IMR-90 (cell line): ENCODE measurements at regions not wholly inside any gene's neighbourhood (a gene's known extent, or its start where the extent isn't known, plus 50 kb on each side); places are given as distances from the start of the nearest gene placed in this dataset.

ENCODE experiments used
- ATAC-seq: fragments of 200-7000 bp; cut with Tn5 transposase; 2 replicates; pipeline ENCODE4 v1.9.1; 2020; ENCODE audit warnings: low read depth, mild to moderate bottlenecking, moderate library complexity
- BruUV-seq: library from RNA; stranded (reverse); fragments of 400-500 nt; replicated peaks from 2 replicates; lab custom pipeline; 2021; lab: Mats Ljungman, UMichigan
- CTCF ChIA-PET: fragments of 300-600 bp; formaldehyde crosslinking; extraction: SDS; loops from one replicate; lab custom pipeline; 2021; ENCODE audit warnings: antibody characterized with exemption; lab: Yijun Ruan, JAX
- POLR2A ChIA-PET: fragments of 300-600 bp; sonication (Branson Sonifier 250); formaldehyde crosslinking; loops from one replicate; lab custom pipeline; 2022; ENCODE audit warnings: antibody characterized with exemption; ENCODE audit not compliant: unreplicated experiment; lab: Charles Lee
- DNase-seq: peaks from one replicate; pipeline ENCODE4 v3.0.0; 2013
- H2AFZ ChIP-seq: replicated peaks from 2 replicates; pipeline ENCODE3; 2013; ENCODE audit warnings: low read length, mild to moderate bottlenecking; ENCODE audit not compliant: poor library complexity
- H2AK5ac ChIP-seq: 2 replicates; pipeline ENCODE4 v1.6.1; 2013; ENCODE audit warnings: low read depth, low read length, inconsistent platforms
- H2AK9ac ChIP-seq: replicated peaks from 2 replicates; pipeline ENCODE3; 2013; ENCODE audit warnings: mild to moderate bottlenecking, low read depth, low read length, moderate library complexity; ENCODE audit not compliant: poor library complexity
- H2BK120ac ChIP-seq: 2 replicates; pipeline ENCODE4 v1.6.1; 2013; ENCODE audit warnings: low read depth, low read length, inconsistent platforms
- H2BK15ac ChIP-seq: 3 replicates; pipeline ENCODE4 v1.6.1; 2013; ENCODE audit warnings: low read depth, low read length, inconsistent platforms
- H2BK20ac ChIP-seq: 2 replicates; pipeline ENCODE4 v1.6.1; 2013; ENCODE audit warnings: low read depth, mild to moderate bottlenecking, inconsistent platforms, low read length, moderate library complexity
- H2BK5ac ChIP-seq: 2 replicates; pipeline ENCODE4 v1.6.1; 2013; ENCODE audit warnings: mild to moderate bottlenecking, low read depth, low read length, inconsistent platforms; ENCODE audit not compliant: poor library complexity, severe bottlenecking
- H3K14ac ChIP-seq: replicated peaks from 2 replicates; pipeline ENCODE4 v1.6.1; 2013; ENCODE audit warnings: low read depth, low read length, inconsistent platforms
- H3K18ac ChIP-seq: 2 replicates; pipeline ENCODE4 v1.6.1; 2013; ENCODE audit warnings: low read depth, low read length, control low read depth
- H3K23ac ChIP-seq: 2 replicates; pipeline ENCODE4 v1.6.1; 2013; ENCODE audit warnings: low read depth, low read length, inconsistent platforms
- H3K27ac ChIP-seq: 2 replicates; pipeline ENCODE4 v1.5.1; 2013; ENCODE audit warnings: mild to moderate bottlenecking, control low read depth, low read length; ENCODE audit not compliant: insufficient read depth
- H3K27me3 ChIP-seq: 2 replicates; pipeline ENCODE4 v1.6.1; 2013; ENCODE audit warnings: low read length; ENCODE audit not compliant: control insufficient read depth, insufficient read depth
- H3K36me3 ChIP-seq: 2 replicates; pipeline ENCODE4 v1.6.1; 2013; ENCODE audit warnings: low read length, mixed read lengths; ENCODE audit not compliant: control insufficient read depth, insufficient read depth
- H3K4ac ChIP-seq: 2 replicates; pipeline ENCODE4 v1.6.1; 2013; ENCODE audit warnings: low read depth, low read length, inconsistent platforms
- H3K4me1 ChIP-seq: 2 replicates; pipeline ENCODE4 v1.6.1; 2013; ENCODE audit warnings: low read length, mixed read lengths; ENCODE audit not compliant: control insufficient read depth, insufficient read depth
- H3K4me2 ChIP-seq: 2 replicates; pipeline ENCODE4 v1.6.1; 2013; ENCODE audit warnings: low read depth, mild to moderate bottlenecking, control low read depth, low read length, moderate library complexity
- H3K4me3 ChIP-seq: 2 replicates; pipeline ENCODE4 v1.5.1; 2013; ENCODE audit warnings: low read depth, mild to moderate bottlenecking, control low read depth, low read length, moderate library complexity; ENCODE audit not compliant: insufficient read depth
- H3K56ac ChIP-seq: 2 replicates; pipeline ENCODE4 v1.6.1; 2013; ENCODE audit warnings: low read length, inconsistent platforms; ENCODE audit not compliant: insufficient read depth; ENCODE audit errors: extremely low read depth
- H3K79me1 ChIP-seq, 2 experiments: 2 replicates each; pipeline ENCODE4 v1.6.1; 2013; ENCODE audit warnings: low read length in 2 of 2, inconsistent platforms in 1 of 2, low read depth in 1 of 2
- H3K9ac ChIP-seq: 2 replicates; pipeline ENCODE4 v1.6.1; 2013; ENCODE audit warnings: low read depth, low read length, control low read depth
- H3K9me1 ChIP-seq: 2 replicates; pipeline ENCODE4 v1.6.1; 2013; ENCODE audit warnings: low read length, inconsistent platforms; ENCODE audit not compliant: insufficient read depth
- H3K9me3 ChIP-seq: 2 replicates; pipeline ENCODE4 v1.6.1; 2013; ENCODE audit warnings: low read length; ENCODE audit not compliant: control insufficient read depth, insufficient read depth
- H4K20me1 ChIP-seq: 2 replicates; pipeline ENCODE4 v1.6.1; 2013; ENCODE audit warnings: low read length, inconsistent platforms; ENCODE audit not compliant: insufficient read depth
- H4K5ac ChIP-seq: 2 replicates; pipeline ENCODE4 v1.6.1; 2013; ENCODE audit warnings: mild to moderate bottlenecking, low read depth, low read length, control low read depth
- H4K8ac ChIP-seq, 2 experiments: 2 replicates each; pipeline ENCODE4 v1.6.1; 2013; ENCODE audit warnings: low read depth in 2 of 2, low read length in 2 of 2, control low read depth in 1 of 2, inconsistent platforms in 1 of 2
- H4K91ac ChIP-seq: 2 replicates; pipeline ENCODE4 v1.6.1; 2013; ENCODE audit warnings: low read depth, low read length, inconsistent platforms; ENCODE audit not compliant: insufficient read depth
- CEBPB ChIP-seq: IDR thresholded peaks from 2 replicates; pipeline ENCODE4 v1.6.1; 2012; ENCODE audit warnings: low read depth, low read length, improper control_type of control experiment
- CHD1 ChIP-seq: IDR thresholded peaks from 2 replicates; pipeline ENCODE4 v1.6.1; 2012; ENCODE audit warnings: low read depth, low read length, improper control_type of control experiment
- FOS ChIP-seq: fragments of 150-350 bp; IDR thresholded peaks from 2 replicates; pipeline ENCODE4 v1.6.1; 2016; ENCODE audit warnings: low read depth, low read length
- MAFK ChIP-seq: IDR thresholded peaks from 2 replicates; pipeline ENCODE4 v1.6.1; 2012; ENCODE audit warnings: low read depth, low read length, improper control_type of control experiment
- MXI1 ChIP-seq: IDR thresholded peaks from 2 replicates; pipeline ENCODE4 v1.6.1; 2012; ENCODE audit warnings: low read depth, mild to moderate bottlenecking, low read length, moderate library complexity, borderline replicate concordance
- RCOR1 ChIP-seq: IDR thresholded peaks from 2 replicates; pipeline ENCODE4 v1.6.1; 2012; ENCODE audit warnings: mild to moderate bottlenecking, low read length, improper control_type of control experiment; ENCODE audit not compliant: insufficient replicate concordance
- RFX5 ChIP-seq: IDR thresholded peaks from 2 replicates; pipeline ENCODE4 v1.8.0; 2012; ENCODE audit warnings: low read depth, mild to moderate bottlenecking, low read length, moderate library complexity
- SMC3 ChIP-seq: fragments of 150-350 bp; IDR thresholded peaks from 2 replicates; pipeline ENCODE4 v1.6.1; 2016; ENCODE audit warnings: low read depth, mild to moderate bottlenecking, antibody characterized with exemption, low read length, moderate library complexity
- WGBS, 2 experiments: methylation state at CpG; one replicate each; pipeline versions ENCODE4 v1.1.5 to v1.1.7; 2013; ENCODE audit warnings: missing lambda C conversion rate in 2 of 2; ENCODE audit not compliant: insufficient read length in 1 of 2; ENCODE audit errors: extremely low coverage in 2 of 2; 5-methylcytosine and 5-hydroxymethylcytosine counted together
- dilution Hi-C: fragments of 300-500 bp; cut with HindIII; formaldehyde crosslinking; loops from one replicate; pipeline ENCODE4 v1.14.3; 2018; ENCODE audit warnings: low sequenced_read_pairs; ENCODE audit not compliant: unreplicated experiment
- in situ Hi-C: fragments of 300-500 bp; cut with MboI; formaldehyde crosslinking; loops from 3 replicates; pipeline ENCODE4 v1.14.3; 2019; ENCODE audit warnings: low sequenced_read_pairs, inconsistent platforms, mixed read lengths
- intact Hi-C: fragments of 100-400 bp; cut with micrococcal nuclease; formaldehyde crosslinking; loops from 2 replicates; pipeline ENCODE4 v1.10.0; 2022
- TF ChIP-seq, protein P1 (sequence below): conservative IDR thresholded peaks from 2 replicates; pipeline ENCODE4 v1.5.1; 2012; ENCODE audit warnings: mild to moderate bottlenecking, low read depth, low read length, improper control_type of control experiment
- TF ChIP-seq, protein P2 (sequence below): fragments of 150-350 bp; IDR thresholded peaks from 2 replicates; pipeline ENCODE4 v1.6.1; 2016; ENCODE audit warnings: low read depth, mild to moderate bottlenecking, low read length, moderate library complexity, borderline replicate concordance

DNA sequence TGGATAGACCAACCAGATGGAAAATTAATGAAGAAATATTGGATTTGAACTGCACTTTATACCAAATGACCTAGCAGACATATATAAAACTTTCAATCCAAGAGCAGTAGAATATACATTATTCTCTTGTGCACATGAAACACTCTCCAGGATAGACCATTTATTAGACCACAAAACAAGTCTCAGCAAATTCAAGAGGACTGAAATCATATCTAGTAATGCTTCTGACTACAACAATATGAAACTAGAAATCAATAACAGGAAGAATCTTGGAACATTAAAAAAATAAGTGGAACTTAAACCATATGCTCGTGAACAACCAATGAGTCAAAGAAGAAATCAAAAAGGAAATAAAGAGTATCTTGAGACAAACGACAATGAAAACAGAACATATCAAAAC lies 150.0 kb upstream of the CD180 start:
- no peak overlapping the region for H3K27ac ChIP-seq
- H3K36me3 ChIP-seq = no peaks in the 10 kb centered on the region
- in situ Hi-C loops (no loop called here), dilution Hi-C loops (no loop called here), intact Hi-C loops (no loop called here)
- no peak overlapping the region for H3K9ac ChIP-seq
- H2BK5ac ChIP-seq = no peak overlapping the region
- H3K79me1 ChIP-seq = no peaks in the 10 kb centered on the region
- no peaks in the 10 kb centered on the region; the same call in 1 of the 2 replicates for H3K9me3 ChIP-seq
- POLR2A ChIA-PET = no interaction called here
- no peaks in the 10 kb centered on the region for H3K9me1 ChIP-seq
- no peak overlapping the region for H2BK15ac ChIP-seq
- WGBS, 2 experiments = no CpG with 5 or more reads among the region's 2 CpGs
- H3K4me2 ChIP-seq = no peak overlapping the region
- no peak overlapping the region for H2AFZ ChIP-seq
- no peak for ATAC-seq
- no peak overlapping the region for H3K4me3 ChIP-seq
- no peak for DNase-seq
- H4K8ac ChIP-seq = no peak overlapping the region
- no peak overlapping the region for H3K4ac ChIP-seq
- no peaks in the 10 kb centered on the region for H4K20me1 ChIP-seq
- no peak overlapping the region for H2AK9ac ChIP-seq
- H3K18ac ChIP-seq = no peak overlapping the region
- CTCF ChIA-PET = no interaction called here
- BruUV-seq = no TSS peak
- TF ChIP-seq SMC3 (no peak), RCOR1 (no peak), RFX5 (no peak), FOS (no peak), CHD1 (no peak), MAFK (no peak), MXI1 (no peak), CEBPB (no peak)
- TF ChIP-seq, protein P1, sequence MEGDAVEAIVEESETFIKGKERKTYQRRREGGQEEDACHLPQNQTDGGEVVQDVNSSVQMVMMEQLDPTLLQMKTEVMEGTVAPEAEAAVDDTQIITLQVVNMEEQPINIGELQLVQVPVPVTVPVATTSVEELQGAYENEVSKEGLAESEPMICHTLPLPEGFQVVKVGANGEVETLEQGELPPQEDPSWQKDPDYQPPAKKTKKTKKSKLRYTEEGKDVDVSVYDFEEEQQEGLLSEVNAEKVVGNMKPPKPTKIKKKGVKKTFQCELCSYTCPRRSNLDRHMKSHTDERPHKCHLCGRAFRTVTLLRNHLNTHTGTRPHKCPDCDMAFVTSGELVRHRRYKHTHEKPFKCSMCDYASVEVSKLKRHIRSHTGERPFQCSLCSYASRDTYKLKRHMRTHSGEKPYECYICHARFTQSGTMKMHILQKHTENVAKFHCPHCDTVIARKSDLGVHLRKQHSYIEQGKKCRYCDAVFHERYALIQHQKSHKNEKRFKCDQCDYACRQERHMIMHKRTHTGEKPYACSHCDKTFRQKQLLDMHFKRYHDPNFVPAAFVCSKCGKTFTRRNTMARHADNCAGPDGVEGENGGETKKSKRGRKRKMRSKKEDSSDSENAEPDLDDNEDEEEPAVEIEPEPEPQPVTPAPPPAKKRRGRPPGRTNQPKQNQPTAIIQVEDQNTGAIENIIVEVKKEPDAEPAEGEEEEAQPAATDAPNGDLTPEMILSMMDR = no peak
- TF ChIP-seq, protein P2, sequence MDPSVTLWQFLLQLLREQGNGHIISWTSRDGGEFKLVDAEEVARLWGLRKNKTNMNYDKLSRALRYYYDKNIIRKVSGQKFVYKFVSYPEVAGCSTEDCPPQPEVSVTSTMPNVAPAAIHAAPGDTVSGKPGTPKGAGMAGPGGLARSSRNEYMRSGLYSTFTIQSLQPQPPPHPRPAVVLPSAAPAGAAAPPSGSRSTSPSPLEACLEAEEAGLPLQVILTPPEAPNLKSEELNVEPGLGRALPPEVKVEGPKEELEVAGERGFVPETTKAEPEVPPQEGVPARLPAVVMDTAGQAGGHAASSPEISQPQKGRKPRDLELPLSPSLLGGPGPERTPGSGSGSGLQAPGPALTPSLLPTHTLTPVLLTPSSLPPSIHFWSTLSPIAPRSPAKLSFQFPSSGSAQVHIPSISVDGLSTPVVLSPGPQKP = no peak
- no peak overlapping the region for H4K5ac ChIP-seq
- no peak overlapping the region for H3K14ac ChIP-seq
- no peak overlapping the region for H3K23ac ChIP-seq
- H2AK5ac ChIP-seq = no peak overlapping the region
- no peaks in the 10 kb centered on the region; the same call in 1 of the 2 replicates for H3K27me3 ChIP-seq
- H3K4me1 ChIP-seq = no peaks in the 10 kb centered on the region
- no peak overlapping the region for H2BK120ac ChIP-seq
- no peak overlapping the region for H4K91ac ChIP-seq
- H3K56ac ChIP-seq = no peak overlapping the region
- no peak overlapping the region for H2BK20ac ChIP-seq
